Heart left ventricle (tissue), 16 donors: ENCODE measurements at regions not wholly inside any gene's neighbourhood (a gene's known extent, or its start where the extent isn't known, plus 50 kb on each side); places are given as distances from the start of the nearest gene placed in this dataset.

Source experiments
- ATAC-seq, 4 donors: fragments of 200-7000 bp; cut with Tn5 transposase; one replicate each; pipeline ENCODE4 v1.9.1; 2020 to 2022; ENCODE audit warnings: moderate library complexity in 4 of 4, mild to moderate bottlenecking in 3 of 4, moderate number of reproducible peaks in 1 of 4
- DNase-seq, 5 donors: peaks; one replicate each; pipeline ENCODE4 v3.0.0-alpha.2; 2020
- H3K27ac ChIP-seq, 12 donors: fragments of 200-600 bp; sonication (generic) in 4 of 12; one replicate each; pipeline versions ENCODE4 v1.5.0 to v1.8.0; 2016 to 2022; ENCODE audit warnings: mild to moderate bottlenecking in 2 of 12
- H3K27me3 ChIP-seq, 9 donors: fragments of 200-600 bp; sonication (generic) in 2 of 9; one replicate each; pipeline versions ENCODE4 v1.5.1 to v1.8.0; 2016 to 2022; ENCODE audit warnings: mild to moderate bottlenecking in 3 of 9
- H3K36me3 ChIP-seq, 9 donors: fragments of 200-600 bp; sonication (generic) in 2 of 9; one replicate each; pipeline versions ENCODE4 v1.5.0 to v1.8.0; 2018 to 2022; ENCODE audit warnings: mild to moderate bottlenecking in 2 of 9
- H3K4me1 ChIP-seq, 12 donors: fragments of 200-600 bp; sonication (generic) in 4 of 12; one replicate each; pipeline versions ENCODE4 v1.5.0 to v1.8.0; 2016 to 2022; ENCODE audit warnings: mild to moderate bottlenecking in 3 of 12
- H3K4me3 ChIP-seq, 12 donors: fragments of 200-600 bp; sonication (generic) in 4 of 12; one replicate each; pipeline versions ENCODE4 v1.5.0 to v1.8.0; 2017 to 2022; ENCODE audit warnings: mild to moderate bottlenecking in 9 of 12, moderate library complexity in 4 of 12
- H3K9me3 ChIP-seq, 12 donors: fragments of 200-600 bp; sonication (generic) in 4 of 12; one replicate each; pipeline versions ENCODE4 v1.5.0 to v1.8.0; 2016 to 2022; ENCODE audit warnings: mild to moderate bottlenecking in 1 of 12
- CTCF ChIP-seq, 12 donors: fragments of 200-600 bp; sonication (generic) in 4 of 12; IDR thresholded peaks; one replicate each; pipeline versions ENCODE4 v1.5.0 to v1.8.0; 2018 to 2022; ENCODE audit warnings: antibody characterized with exemption in 12 of 12, mild to moderate bottlenecking in 5 of 12
- POLR2A ChIP-seq, 2 donors: fragments of 450-650 bp; IDR thresholded peaks; one replicate each; pipeline ENCODE4 v1.6.1; 2017; ENCODE audit warnings: antibody characterized with exemption in 2 of 2, mild to moderate bottlenecking in 2 of 2, moderate library complexity in 2 of 2
- WGBS, 4 donors: extraction: QIAGEN DNeasy Blood & Tissue Kit in 2 of 4; methylation state at CpG; one replicate each; pipeline versions ENCODE4 v1.1.5 to v1.1.7; 2013 to 2018; 5-methylcytosine and 5-hydroxymethylcytosine counted together
- intact Hi-C, 10 donors: fragments of 100-400 bp; cut with DNase I; formaldehyde crosslinking; loops; one replicate each; pipeline versions ENCODE4 v1.11.1 to v1.14.2; 2022
- donor health status: ischemic (EF 13 %, LVEDD 7.1; RV severe dilation, severe dysfunction).
- donor health status: healthy with polysubstance abuse.
- donor health status: DM: no; HTN: yes; CAD: no.
- donor health status: DM: no; HTN: no; CAD: no.
- donor health status: ischemic (EF 25% LVEDD 6.9; RV normal size, moderate dysfunction).
- donor health status: ischemic (EF 25% LVEDD 5.7; RV mildly dilated, moderate dysfunction).
- donor health status: healthy.
- donor health status: DM: yes; HTN: yes; CAD: no.
- donor health status: ischemic (EF 35%, LVEDD 5.7; RV mildly dilated, moderate dysfunction).
- donor health status: nonischemic (EF 11% LVEDD 7.7; RV severe dilation, severe dysfunction).
- donor health status: DM: yes; HTN: yes; CAD: no.
- donor health status: PGD.
- donor health status: ischemic (EF 29% LVEDD 5.4; RV normal size, mild dysfunction).
- donor health status: nonischemic (EF 23%, LVEDD 6.1; RV moderate dilation, normal function).

GRCh38 chr10:4080225-4080805 is 295.3 kb upstream of the KLF6 start:
- TF ChIP-seq POLR2A (IDR thresholded peaks at IDR 0.05) (no peak), CTCF (IDR thresholded peaks at IDR 0.05) (no peak)
- WGBS, 4 donors, result 51 to 82% (median 74%) methylated on average over 7 of the region's 7 CpGs
- Histone ChIP-seq H3K9me3 (no peaks in the 10 kb centered on the region), H3K36me3 (no peaks in the 10 kb centered on the region), H3K4me1 (peaks cover 0 to 49% (median 27%) of the 10 kb centered on the region in 12 donors), H3K27me3 (no peaks in the 10 kb centered on the region), H3K4me3 (no peak overlapping the region), H3K27ac (peak overlapping the region in 3 of 12 donors; percentile 13 to 59 (median 53))
- DNase-seq, result no peak
- intact Hi-C loops, result loop anchor here in 9 of 10 donors (5.0 to 10.0 kb wide), 10 partner anchors 162 to 684 kb away; partner anchors contain the start of gene KLF6 (in 6 of the 9)
- ATAC-seq, result no peak

GRCh38 chr10:4079803-4080202 is 294.8 kb upstream of the KLF6 start:
- Histone ChIP-seq H3K9me3 (no peaks in the 10 kb centered on the region), H3K36me3 (no peaks in the 10 kb centered on the region), H3K27ac (peak overlapping the region in 3 of 12 donors; percentile 13 to 59 (median 53)), H3K27me3 (no peaks in the 10 kb centered on the region), H3K4me1 (peaks cover 0 to 54% (median 29%) of the 10 kb centered on the region in 12 donors), H3K4me3 (no peak overlapping the region)
- no peak for TF ChIP-seq POLR2A (IDR thresholded peaks at IDR 0.05)
- TF ChIP-seq CTCF (IDR thresholded peaks at IDR 0.05), result no peak
- intact Hi-C loops, result loop anchor here (5.0 to 10.0 kb wide), 12 partner anchors 162 to 685 kb away; partner anchors contain the start of gene KLF6 (in 6 of the 10)
- DNase-seq, result no peak
- no peak for ATAC-seq
- WGBS, 4 donors, result 73 to 88% (median 82%) methylated on average over 5 of the region's 5 CpGs

- TF ChIP-seq CTCF (IDR thresholded peaks at IDR 0.05) (no peak), POLR2A (IDR thresholded peaks at IDR 0.05) (no peak)
- 90 to 96% (median 96%) methylated on average over 3 of the region's 3 CpGs for WGBS, 4 donors
- ATAC-seq (no peak), DNase-seq (no peak)
- H3K4me3 ChIP-seq, result no peak overlapping the region
- H3K27me3 ChIP-seq, result no peaks in the 10 kb centered on the region
- peaks cover 0 to 57% (median 28%) of the 10 kb centered on the region in 12 donors for H3K4me1 ChIP-seq
- intact Hi-C loops, result loop anchor here in 2 of 10 donors (10.0 kb wide), 2 partner anchors 263 to 283 kb away; no protein-coding TSS in a partner anchor
- H3K9me3 ChIP-seq, result no peaks in the 10 kb centered on the region
- H3K36me3 ChIP-seq, result no peaks in the 10 kb centered on the region
- no peak overlapping the region for H3K27ac ChIP-seq
These were observed 292.8 kb upstream of the KLF6 start for GRCh38 chr10:4077804-4078203.

- ATAC-seq (no peak), DNase-seq (no peak)
- WGBS, 4 donors, result 96 to 98% (median 97%) methylated on average over 9 of the region's 9 CpGs
- intact Hi-C loops, result loop anchor here in 2 of 10 donors (10.0 kb wide), 2 partner anchors 262 to 282 kb away; no protein-coding TSS in a partner anchor
- Histone ChIP-seq H3K27ac (no peak overlapping the region), H3K9me3 (no peaks in the 10 kb centered on the region), H3K27me3 (no peaks in the 10 kb centered on the region), H3K4me1 (peaks cover 0 to 54% (median 23%) of the 10 kb centered on the region in 12 donors), H3K36me3 (no peaks in the 10 kb centered on the region), H3K4me3 (no peak overlapping the region)
- TF ChIP-seq CTCF (IDR thresholded peaks at IDR 0.05) (no peak), POLR2A (IDR thresholded peaks at IDR 0.05) (no peak)
These were observed 292.0 kb upstream of the KLF6 start for GRCh38 chr10:4076983-4077382.
